SJSA1 (cell line): ENCODE measurements at regions not wholly inside any gene's neighbourhood (a gene's known extent, or its start where the extent isn't known, plus 50 kb on each side); places are given as distances from the start of the nearest gene placed in this dataset.

Experiments used
- DNase-seq, 2 experiments: peaks; one replicate each; pipeline ENCODE4 v3.0.0-alpha.2; 2015 to 2020; ENCODE audit warnings: low spot score in 2 of 2, low read depth in 1 of 2
- H3K27ac ChIP-seq: fragments of 250-450 bp; sonication (Bioruptor Pico); 2 replicates; pipeline ENCODE4 v1.5.1; 2020; ENCODE audit warnings: mild to moderate bottlenecking, moderate library complexity
- H3K27me3 ChIP-seq: fragments of 250-450 bp; sonication (Bioruptor Pico); replicated peaks from 2 replicates; pipeline ENCODE4 v1.5.1; 2020; ENCODE audit warnings: mild to moderate bottlenecking, moderate library complexity
- H3K36me3 ChIP-seq: fragments of 250-450 bp; sonication (Bioruptor Pico); 2 replicates; pipeline ENCODE4 v1.5.1; 2020; ENCODE audit warnings: mild to moderate bottlenecking
- H3K4me1 ChIP-seq: fragments of 250-450 bp; sonication (Bioruptor Pico); replicated peaks from 2 replicates; pipeline ENCODE4 v1.6.1; 2021; ENCODE audit warnings: mild to moderate bottlenecking
- H3K4me3 ChIP-seq: fragments of 250-450 bp; sonication (Bioruptor Pico); 2 replicates; pipeline ENCODE4 v1.5.1; 2020; ENCODE audit warnings: mild to moderate bottlenecking
- H3K9me3 ChIP-seq: fragments of 250-450 bp; sonication (Bioruptor Pico); replicated peaks from 2 replicates; pipeline ENCODE4 v1.5.1; 2020; ENCODE audit warnings: mild to moderate bottlenecking

- no peak overlapping the region for H3K4me3 ChIP-seq
- no peaks in the 10 kb centered on the region for H3K4me1 ChIP-seq
- H3K36me3 ChIP-seq: no peaks in the 10 kb centered on the region
- peaks cover under 1% of the 10 kb centered on the region for H3K9me3 ChIP-seq
- no peak for DNase-seq
- no peak overlapping the region for H3K27ac ChIP-seq
- H3K27me3 ChIP-seq: no peaks in the 10 kb centered on the region
Observed at GRCh38 chr1:60458111-60458510, 384.5 kb upstream of the C1orf87 start.

- H3K36me3 ChIP-seq: no peaks in the 10 kb centered on the region
- peaks cover 6% of the 10 kb centered on the region; the same call in 1 of the 2 replicates for H3K9me3 ChIP-seq
- H3K27me3 ChIP-seq: no peaks in the 10 kb centered on the region
- no peak for DNase-seq
- no peak overlapping the region for H3K27ac ChIP-seq
- no peaks in the 10 kb centered on the region for H3K4me1 ChIP-seq
- no peak overlapping the region for H3K4me3 ChIP-seq
Observed at GRCh38 chr1:60449876-60450275, 376.3 kb upstream of the C1orf87 start.

- Histone ChIP-seq H3K27me3 (no peaks in the 10 kb centered on the region), H3K36me3 (no peaks in the 10 kb centered on the region), H3K4me3 (no peak overlapping the region), H3K4me1 (no peaks in the 10 kb centered on the region), H3K27ac (no peak overlapping the region), H3K9me3 (0 out of 2 replicates have a peak, but pooled peaks cover 6% of the 10 kb centered on the region)
- no peak for DNase-seq
Observed at GRCh38 chr1:60448850-60449249, 375.3 kb upstream of the C1orf87 start.

GRCh38 chr1:60444680-60445079 is 371.1 kb upstream of the C1orf87 start:
- Histone ChIP-seq H3K27ac (no peak overlapping the region), H3K9me3 (no peaks in the 10 kb centered on the region), H3K36me3 (no peaks in the 10 kb centered on the region), H3K27me3 (no peaks in the 10 kb centered on the region), H3K4me1 (no peaks in the 10 kb centered on the region), H3K4me3 (no peak overlapping the region)
- DNase-seq: no peak

- H3K4me3 ChIP-seq: no peak overlapping the region
- H3K36me3 ChIP-seq: no peaks in the 10 kb centered on the region
- no peaks in the 10 kb centered on the region; the same call in 1 of the 2 replicates for H3K9me3 ChIP-seq
- no peak overlapping the region for H3K27ac ChIP-seq
- no peaks in the 10 kb centered on the region for H3K27me3 ChIP-seq
- H3K4me1 ChIP-seq: no peaks in the 10 kb centered on the region
- no peak for DNase-seq
Observed at GRCh38 chr1:60436186-60436585, 362.6 kb upstream of the C1orf87 start.

GRCh38 chr1:60431593-60431992 is 358.0 kb upstream of the C1orf87 start:
- no peaks in the 10 kb centered on the region for H3K36me3 ChIP-seq
- H3K27ac ChIP-seq: no peak overlapping the region
- no peaks in the 10 kb centered on the region for H3K27me3 ChIP-seq
- DNase-seq: no peak
- no peaks in the 10 kb centered on the region for H3K4me1 ChIP-seq
- H3K4me3 ChIP-seq: no peak overlapping the region
- H3K9me3 ChIP-seq: peaks cover 6% of the 10 kb centered on the region; the same call in 1 of the 2 replicates

- DNase-seq: no peak
- Histone ChIP-seq H3K4me3 (no peak overlapping the region), H3K4me1 (no peaks in the 10 kb centered on the region), H3K36me3 (no peaks in the 10 kb centered on the region), H3K27ac (no peak overlapping the region), H3K9me3 (peaks cover 6% of the 10 kb centered on the region; the same call in 1 of the 2 replicates), H3K27me3 (no peaks in the 10 kb centered on the region)
Observed at GRCh38 chr1:60430375-60430774, 356.8 kb upstream of the C1orf87 start.

- peaks cover 8% of the 10 kb centered on the region for H3K9me3 ChIP-seq
- no peak overlapping the region for H3K4me3 ChIP-seq
- H3K27ac ChIP-seq: no peak overlapping the region
- no peaks in the 10 kb centered on the region for H3K27me3 ChIP-seq
- H3K4me1 ChIP-seq: no peaks in the 10 kb centered on the region
- DNase-seq: no peak
- H3K36me3 ChIP-seq: no peaks in the 10 kb centered on the region
Observed at GRCh38 chr1:60428127-60428526, 354.6 kb upstream of the C1orf87 start.

- Histone ChIP-seq H3K27me3 (no peaks in the 10 kb centered on the region), H3K36me3 (no peaks in the 10 kb centered on the region), H3K9me3 (peaks cover 8% of the 10 kb centered on the region), H3K4me3 (no peak overlapping the region), H3K4me1 (no peaks in the 10 kb centered on the region), H3K27ac (no peak overlapping the region)
- no peak for DNase-seq
Observed at GRCh38 chr1:60427701-60428100, 354.1 kb upstream of the C1orf87 start.

GRCh38 chr1:60427194-60427593 is 353.6 kb upstream of the C1orf87 start:
- no peak for DNase-seq
- H3K36me3 ChIP-seq: no peaks in the 10 kb centered on the region
- H3K4me1 ChIP-seq: no peaks in the 10 kb centered on the region
- H3K27ac ChIP-seq: no peak overlapping the region
- no peaks in the 10 kb centered on the region for H3K27me3 ChIP-seq
- H3K9me3 ChIP-seq: peaks cover 8% of the 10 kb centered on the region
- H3K4me3 ChIP-seq: no peak overlapping the region

- H3K4me1 ChIP-seq: no peaks in the 10 kb centered on the region
- DNase-seq: no peak
- H3K27me3 ChIP-seq: no peaks in the 10 kb centered on the region
- no peak overlapping the region for H3K27ac ChIP-seq
- no peak overlapping the region for H3K4me3 ChIP-seq
- H3K36me3 ChIP-seq: no peaks in the 10 kb centered on the region
- peaks cover 13% of the 10 kb centered on the region for H3K9me3 ChIP-seq
Observed at GRCh38 chr1:60425528-60425927, 352.0 kb upstream of the C1orf87 start.

GRCh38 chr1:60423146-60423780 is 349.7 kb upstream of the C1orf87 start:
- Histone ChIP-seq H3K27ac (no peak overlapping the region), H3K36me3 (no peaks in the 10 kb centered on the region), H3K27me3 (no peaks in the 10 kb centered on the region), H3K9me3 (peaks cover 9% of the 10 kb centered on the region; the same call in 1 of the 2 replicates), H3K4me3 (no peak overlapping the region), H3K4me1 (no peaks in the 10 kb centered on the region)
- DNase-seq: no peak

- H3K4me1 ChIP-seq: no peaks in the 10 kb centered on the region
- H3K9me3 ChIP-seq: peaks cover 6% of the 10 kb centered on the region
- DNase-seq: no peak
- H3K27ac ChIP-seq: no peak overlapping the region
- H3K4me3 ChIP-seq: no peak overlapping the region
- H3K36me3 ChIP-seq: no peaks in the 10 kb centered on the region
- H3K27me3 ChIP-seq: no peaks in the 10 kb centered on the region
Observed at GRCh38 chr1:60421965-60422364, 348.4 kb upstream of the C1orf87 start.

GRCh38 chr1:60419023-60419422 is 345.5 kb upstream of the C1orf87 start:
- DNase-seq: no peak
- Histone ChIP-seq H3K4me3 (no peak overlapping the region), H3K27ac (no peak overlapping the region), H3K4me1 (no peaks in the 10 kb centered on the region), H3K27me3 (no peaks in the 10 kb centered on the region), H3K36me3 (no peaks in the 10 kb centered on the region), H3K9me3 (peaks cover 6% of the 10 kb centered on the region; the same call in 1 of the 2 replicates)

GRCh38 chr1:60415696-60416095 is 342.1 kb upstream of the C1orf87 start:
- no peaks in the 10 kb centered on the region; the same call in 1 of the 2 replicates for H3K9me3 ChIP-seq
- no peak overlapping the region for H3K27ac ChIP-seq
- H3K27me3 ChIP-seq: no peaks in the 10 kb centered on the region

More at GRCh38 chr1:60415696-60416095, 342.1 kb upstream of the C1orf87 start:
- Histone ChIP-seq H3K4me3 (no peak overlapping the region), H3K4me1 (no peaks in the 10 kb centered on the region), H3K36me3 (no peaks in the 10 kb centered on the region)
- no peak for DNase-seq
